Endothelial cell of umbilical vein (primary cell): ENCODE measurements at regions not wholly inside any gene's neighbourhood (a gene's known extent, or its start where the extent isn't known, plus 50 kb on each side); places are given as distances from the start of the nearest gene placed in this dataset.

Experiments used
- EZH2 ChIP-seq: IDR thresholded peaks from 2 replicates; pipeline ENCODE4 v1.6.1; 2012; ENCODE audit warnings: borderline replicate concordance, low read depth, mild to moderate bottlenecking, moderate library complexity, low read length, inconsistent platforms; ENCODE audit not compliant: severe bottlenecking
- JUN ChIP-seq: IDR thresholded peaks from 2 replicates; pipeline ENCODE4 v1.6.1; 2011; ENCODE audit warnings: borderline replicate concordance, low read depth; ENCODE audit not compliant: insufficient read length, insufficient read depth
- TF ChIP-seq, protein P1 (sequence below), 2 donors: IDR thresholded peaks; 1 replicate in 1 of 2; 2 replicates in 1 of 2; pipeline ENCODE4 v1.5.1; 2011; ENCODE audit warnings: low read length in 2 of 2, mild to moderate bottlenecking in 2 of 2, moderate library complexity in 2 of 2, control low read depth in 1 of 2, inconsistent platforms in 1 of 2, low read depth in 1 of 2; ENCODE audit not compliant: insufficient read depth in 1 of 2; ENCODE audit errors: extremely low read depth in 1 of 2

DNA sequence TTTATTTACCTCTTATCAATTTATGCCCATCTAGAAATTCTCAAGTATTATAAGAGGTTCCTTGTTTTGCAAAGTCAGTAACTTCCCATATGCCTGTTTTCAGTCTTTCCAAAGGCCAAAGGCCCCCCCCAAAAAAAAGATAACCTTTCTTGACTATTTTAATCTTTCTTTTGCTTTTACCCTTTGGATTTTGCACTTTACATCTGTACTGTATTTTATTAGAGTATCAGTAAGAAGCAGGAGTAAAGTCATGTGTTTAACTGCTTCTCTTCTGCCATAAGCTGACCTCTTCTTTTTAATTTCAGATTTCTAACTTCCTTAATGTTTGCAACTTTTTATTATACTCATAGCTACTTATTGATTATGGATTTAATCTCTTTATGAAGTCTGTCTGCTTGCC lies 716.4 kb upstream of the NOVA1 start:
- TF ChIP-seq, protein P1, sequence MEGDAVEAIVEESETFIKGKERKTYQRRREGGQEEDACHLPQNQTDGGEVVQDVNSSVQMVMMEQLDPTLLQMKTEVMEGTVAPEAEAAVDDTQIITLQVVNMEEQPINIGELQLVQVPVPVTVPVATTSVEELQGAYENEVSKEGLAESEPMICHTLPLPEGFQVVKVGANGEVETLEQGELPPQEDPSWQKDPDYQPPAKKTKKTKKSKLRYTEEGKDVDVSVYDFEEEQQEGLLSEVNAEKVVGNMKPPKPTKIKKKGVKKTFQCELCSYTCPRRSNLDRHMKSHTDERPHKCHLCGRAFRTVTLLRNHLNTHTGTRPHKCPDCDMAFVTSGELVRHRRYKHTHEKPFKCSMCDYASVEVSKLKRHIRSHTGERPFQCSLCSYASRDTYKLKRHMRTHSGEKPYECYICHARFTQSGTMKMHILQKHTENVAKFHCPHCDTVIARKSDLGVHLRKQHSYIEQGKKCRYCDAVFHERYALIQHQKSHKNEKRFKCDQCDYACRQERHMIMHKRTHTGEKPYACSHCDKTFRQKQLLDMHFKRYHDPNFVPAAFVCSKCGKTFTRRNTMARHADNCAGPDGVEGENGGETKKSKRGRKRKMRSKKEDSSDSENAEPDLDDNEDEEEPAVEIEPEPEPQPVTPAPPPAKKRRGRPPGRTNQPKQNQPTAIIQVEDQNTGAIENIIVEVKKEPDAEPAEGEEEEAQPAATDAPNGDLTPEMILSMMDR (IDR thresholded peaks at IDR 0.05; ENCODE audit: extremely low read depth in 1 of 2, insufficient read depth in 1 of 2, low read depth in 1 of 2, low read length in 2 of 2) = no peak
- TF ChIP-seq JUN (no peak), EZH2 (no peak)
